KMS-11 (cell line): ENCODE measurements at regions not wholly inside any gene's neighbourhood (a gene's known extent, or its start where the extent isn't known, plus 50 kb on each side); places are given as distances from the start of the nearest gene placed in this dataset.

ENCODE experiments used
- H2AFZ ChIP-seq: fragments of 200-600 bp; sonication (generic); 2 replicates; pipeline ENCODE4 v1.6.1; 2016; ENCODE audit warnings: antibody characterized with exemption, mixed run types, low read depth
- H3K27ac ChIP-seq: fragments of 200-600 bp; sonication (generic); 2 replicates; pipeline ENCODE4 v1.6.1; 2016; ENCODE audit warnings: mild to moderate bottlenecking, mixed run types
- H3K27me3 ChIP-seq: fragments of 200-600 bp; sonication (generic); 2 replicates; pipeline ENCODE4 v1.6.1; 2017; ENCODE audit warnings: mild to moderate bottlenecking, low read depth, mixed run types, moderate library complexity; ENCODE audit not compliant: insufficient read depth
- H3K36me3 ChIP-seq: fragments of 200-600 bp; sonication (generic); 2 replicates; pipeline ENCODE4 v1.6.1; 2017; ENCODE audit warnings: mild to moderate bottlenecking, mixed run types; ENCODE audit not compliant: insufficient read depth
- H3K4me1 ChIP-seq: fragments of 200-600 bp; sonication (generic); 2 replicates; pipeline ENCODE4 v1.6.1; 2016; ENCODE audit warnings: mild to moderate bottlenecking, low read depth, mixed run types; ENCODE audit not compliant: poor library complexity, severe bottlenecking
- H3K4me2 ChIP-seq: fragments of 200-600 bp; sonication (generic); 2 replicates; pipeline ENCODE4 v1.7.0; 2016; ENCODE audit warnings: mild to moderate bottlenecking, mixed run types
- H3K4me3 ChIP-seq: fragments of 200-600 bp; sonication (generic); IDR thresholded peaks from 2 replicates; pipeline ENCODE4 v1.6.1; 2017; ENCODE audit warnings: low read depth, low read length, mixed read lengths; ENCODE audit not compliant: insufficient read depth
- H3K79me2 ChIP-seq: fragments of 200-600 bp; sonication (generic); 2 replicates; pipeline ENCODE4 v1.6.1; 2016; ENCODE audit warnings: low read depth, mixed run types; ENCODE audit not compliant: insufficient read depth
- H3K9ac ChIP-seq: fragments of 200-600 bp; sonication (generic); 2 replicates; pipeline ENCODE4 v1.6.1; 2016; ENCODE audit warnings: mild to moderate bottlenecking, mixed run types
- H4K20me1 ChIP-seq: fragments of 200-600 bp; sonication (generic); 2 replicates; pipeline ENCODE4 v1.6.1; 2016; ENCODE audit warnings: mild to moderate bottlenecking, mixed run types; ENCODE audit not compliant: insufficient read depth
- CTCF ChIP-seq: fragments of 200-600 bp; sonication (generic); conservative IDR thresholded peaks from 2 replicates; pipeline ENCODE4 v1.6.1; 2017; ENCODE audit warnings: low read depth, mild to moderate bottlenecking, antibody characterized with exemption, low read length, moderate library complexity, mixed read lengths

GRCh38 chr2:220043155-220043989 is 415.9 kb downstream of the SLC4A3 start:
- H3K4me1 ChIP-seq: no peaks in the 10 kb centered on the region
- H3K27ac ChIP-seq: no peak overlapping the region
- H3K79me2 ChIP-seq: no peaks in the 10 kb centered on the region
- H3K4me3 ChIP-seq: no peak overlapping the region
- no peak overlapping the region for H2AFZ ChIP-seq
- H3K4me2 ChIP-seq: no peak overlapping the region
- H3K9ac ChIP-seq: no peak overlapping the region
- H3K36me3 ChIP-seq: no peaks in the 10 kb centered on the region
- H3K27me3 ChIP-seq: no peaks in the 10 kb centered on the region
- H4K20me1 ChIP-seq: no peaks in the 10 kb centered on the region
- TF ChIP-seq CTCF: no peak

- Histone ChIP-seq H3K4me2 (no peak overlapping the region), H2AFZ (no peak overlapping the region), H3K9ac (no peak overlapping the region), H3K36me3 (no peaks in the 10 kb centered on the region), H3K4me1 (no peaks in the 10 kb centered on the region), H3K27me3 (no peaks in the 10 kb centered on the region), H3K79me2 (no peaks in the 10 kb centered on the region), H3K4me3 (no peak overlapping the region), H3K27ac (no peak overlapping the region), H4K20me1 (no peaks in the 10 kb centered on the region)
- no peak for TF ChIP-seq CTCF
These were observed 416.5 kb downstream of the SLC4A3 start for GRCh38 chr2:220043990-220044335.

- Histone ChIP-seq H3K36me3 (no peaks in the 10 kb centered on the region), H3K4me1 (no peaks in the 10 kb centered on the region), H3K79me2 (no peaks in the 10 kb centered on the region), H2AFZ (no peak overlapping the region), H4K20me1 (no peaks in the 10 kb centered on the region), H3K4me2 (no peak overlapping the region), H3K4me3 (no peak overlapping the region), H3K9ac (no peak overlapping the region), H3K27ac (no peak overlapping the region), H3K27me3 (no peaks in the 10 kb centered on the region)
- TF ChIP-seq CTCF: no peak
These were observed 417.0 kb downstream of the SLC4A3 start for GRCh38 chr2:220044383-220044782.

GRCh38 chr2:220046507-220046906 is 419.1 kb downstream of the SLC4A3 start:
- H3K36me3 ChIP-seq: no peaks in the 10 kb centered on the region
- H3K4me2 ChIP-seq: no peak overlapping the region
- no peaks in the 10 kb centered on the region for H4K20me1 ChIP-seq
- no peak overlapping the region for H3K27ac ChIP-seq
- H3K4me1 ChIP-seq: no peaks in the 10 kb centered on the region
- no peak for TF ChIP-seq CTCF
- no peak overlapping the region for H3K9ac ChIP-seq
- H3K27me3 ChIP-seq: no peaks in the 10 kb centered on the region
- no peak overlapping the region for H3K4me3 ChIP-seq
- H2AFZ ChIP-seq: no peak overlapping the region
- H3K79me2 ChIP-seq: no peaks in the 10 kb centered on the region
